ENCODE measurements at regions not wholly inside any gene's neighbourhood (a gene's known extent, or its start where the extent isn't known, plus 50 kb on each side); places are given as distances from the start of the nearest gene placed in this dataset.

GRCh38 chr12:19882346-19882745, 443.1 kb downstream of the AEBP2 start:
- CTCF ChIA-PET = no interaction called here

More at GRCh38 chr12:19882346-19882745, 443.1 kb downstream of the AEBP2 start:
- H3K27me3 ChIP-seq (ENCODE audit: insufficient read depth, low read length) = no peaks in the 10 kb centered on the region
- TF ChIP-seq EGR1 (IDR thresholded peaks at IDR 0.05; ENCODE audit: low read depth) (no peak), POLR2A (IDR thresholded peaks at IDR 0.05; ENCODE audit: borderline replicate concordance, extremely low read depth, insufficient read depth, insufficient read length) (no peak), SP1 (IDR thresholded peaks at IDR 0.05; ENCODE audit: low read depth) (no peak), ELF1 (IDR thresholded peaks at IDR 0.05; ENCODE audit: borderline replicate concordance, low read depth) (no peak), CEBPB (IDR thresholded peaks at IDR 0.05; ENCODE audit: low read depth) (no peak), ATF3 (IDR thresholded peaks at IDR 0.05) (no peak), SRF (IDR thresholded peaks at IDR 0.05; ENCODE audit: low read depth) (no peak), CTCF (IDR thresholded peaks at IDR 0.05 in 2 of 3, conservative IDR thresholded peaks at IDR 0.05 in 1 of 3; ENCODE audit: borderline replicate concordance in 1 of 3, insufficient read depth in 1 of 3, low read depth in 2 of 3, low read length in 2 of 3) (no peak), MAX (IDR thresholded peaks at IDR 0.05) (no peak), CBX3 (IDR thresholded peaks at IDR 0.05; ENCODE audit: low read depth) (no peak), EZH2phosphoT487 (IDR thresholded peaks at IDR 0.05; ENCODE audit: borderline replicate concordance) (no peak), YY1 (IDR thresholded peaks at IDR 0.05; ENCODE audit: extremely low read depth, insufficient replicate concordance, low read depth, low read length) (no peak), ZBTB33 (IDR thresholded peaks at IDR 0.05; ENCODE audit: extremely low read depth, insufficient replicate concordance, low read length) (no peak)
- ChIA-PET RAD21 (ENCODE audit: low non-redundant PET in 1 of 2, low total read pairs in 2 of 2, uncharacterized antibody in 2 of 2, unreplicated experiment in 2 of 2) (no interaction called here), POLR2A (no interaction called here)
- intact Hi-C loops (cut with micrococcal nuclease) = no loop called here
- H3K27ac ChIP-seq (ENCODE audit: low read depth, low read length) = no peak overlapping the region
- DNase-seq (ENCODE audit: low read depth, low spot score) (no peak), ATAC-seq (no peak)
- H3K4me1 ChIP-seq (ENCODE audit: control insufficient read depth in 1 of 2, insufficient read depth in 2 of 2, low read length in 2 of 2) = no peaks in the 10 kb centered on the region
- H3K79me2 ChIP-seq (ENCODE audit: insufficient read depth, low read length) = no peaks in the 10 kb centered on the region
- H3K9ac ChIP-seq (ENCODE audit: low read length) = no peak overlapping the region
- H2AFZ ChIP-seq (ENCODE audit: low read depth, low read length, poor library complexity, severe bottlenecking) = no peak overlapping the region
- no peaks in the 10 kb centered on the region for H3K9me2 ChIP-seq (ENCODE audit: insufficient read depth)
- no peaks in the 10 kb centered on the region for H3K9me3 ChIP-seq (ENCODE audit: control insufficient read depth in 1 of 2, insufficient read depth in 1 of 2, low read depth in 1 of 2, low read length in 2 of 2)
- no peaks in the 10 kb centered on the region for H3K36me3 ChIP-seq (ENCODE audit: control insufficient read depth in 1 of 2, insufficient read depth in 2 of 2, low read length in 2 of 2)
- BruUV-seq (replicated peaks) = no TSS peak
- no peaks in the 10 kb centered on the region for H4K20me1 ChIP-seq (ENCODE audit: insufficient read depth)
- no peak overlapping the region for H3K4me3 ChIP-seq (replicated peaks in 1 of 2; ENCODE audit: low read depth in 1 of 2, low read length in 2 of 2)
- no peak overlapping the region for H3K4me2 ChIP-seq (ENCODE audit: low read length)
